ENCODE measurements at regions not wholly inside any gene's neighbourhood (a gene's known extent, or its start where the extent isn't known, plus 50 kb on each side); places are given as distances from the start of the nearest gene placed in this dataset.

DNA sequence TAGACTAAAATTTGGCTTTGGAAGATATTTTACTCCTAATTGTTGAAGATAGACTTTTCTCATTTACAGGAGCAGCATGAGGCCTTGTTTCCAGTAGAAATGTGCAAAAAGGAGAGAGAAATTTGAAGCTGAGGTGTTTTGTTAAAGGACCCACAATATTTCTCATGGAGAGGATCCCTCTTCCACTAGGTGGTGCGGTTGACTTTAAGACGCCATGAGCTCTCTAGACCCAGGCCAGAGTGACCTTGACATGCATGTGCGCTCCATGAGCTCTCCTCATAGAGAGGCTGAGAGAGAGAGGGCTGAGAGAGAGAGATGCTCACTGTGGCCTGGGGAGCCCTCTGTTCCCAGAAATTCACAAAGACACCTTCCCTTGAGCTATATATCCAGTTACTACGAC, 861.2 kb upstream of the EYS start:
- no peak overlapping the region for H3K18ac ChIP-seq (ENCODE audit: low read length)
- H3K4me2 ChIP-seq (ENCODE audit: insufficient read depth, low read length, poor library complexity, severe bottlenecking): no peak overlapping the region
- no peak overlapping the region for H2BK120ac ChIP-seq (ENCODE audit: low read depth, low read length)
- H3K36me3 ChIP-seq (replicated peaks in 1 of 2; ENCODE audit: control insufficient read depth in 2 of 2, insufficient read depth in 2 of 2, low read length in 2 of 2): no peaks in the 10 kb centered on the region
- H3K27me3 ChIP-seq (ENCODE audit: control insufficient read depth in 3 of 3, insufficient read depth in 3 of 3, low read depth in 1 of 3, low read length in 3 of 3): no peaks in the 10 kb centered on the region
- no peaks in the 10 kb centered on the region for H3K9me3 ChIP-seq (replicated peaks in 1 of 2; ENCODE audit: control insufficient read depth in 2 of 2, insufficient read depth in 1 of 2, low read depth in 1 of 2, low read length in 2 of 2)
- no peak overlapping the region for H3K14ac ChIP-seq (ENCODE audit: low read length)
- H2AK5ac ChIP-seq (ENCODE audit: low read depth, low read length): no peak overlapping the region
- no peak overlapping the region for H3K4me3 ChIP-seq (ENCODE audit: low read length in 2 of 2)
- H3K4me1 ChIP-seq (ENCODE audit: control insufficient read depth in 2 of 2, insufficient read depth in 1 of 2, low read depth in 1 of 2, low read length in 2 of 2): no peaks in the 10 kb centered on the region
- H2BK12ac ChIP-seq (ENCODE audit: low read length): no peak overlapping the region
- no peak overlapping the region for H2BK15ac ChIP-seq (ENCODE audit: low read length)
- no peak overlapping the region for H3K4ac ChIP-seq (ENCODE audit: low read length)
- H4K8ac ChIP-seq (ENCODE audit: low read depth, low read length): no peak overlapping the region
- no peak overlapping the region for H3K23ac ChIP-seq (ENCODE audit: low read depth, low read length, poor library complexity)
- H4K91ac ChIP-seq (ENCODE audit: low read depth, low read length, poor library complexity): no peak overlapping the region
- no peak overlapping the region for H3K9ac ChIP-seq (ENCODE audit: low read depth, low read length, poor library complexity)
- DNase-seq (ENCODE audit: low spot score): no peak
- no peak overlapping the region for H2BK5ac ChIP-seq (ENCODE audit: low read length)
- H2AFZ ChIP-seq (ENCODE audit: low read length): no peak overlapping the region
- no peaks in the 10 kb centered on the region for H3K79me1 ChIP-seq (ENCODE audit: low read depth, low read length)
- H3K27ac ChIP-seq (replicated peaks; ENCODE audit: low read length): no peak overlapping the region
- no CpG with 5 or more reads among the region's 4 CpGs for whole genome bisulfite sequencing, 2 donors (ENCODE audit: extremely low coverage in 2 of 2, insufficient read length in 2 of 2, insufficient replicate concordance in 1 of 2)

- no peak overlapping the region for H2BK15ac ChIP-seq (ENCODE audit: low read length)
- WGBS, 2 donors (ENCODE audit: extremely low coverage in 2 of 2, insufficient read length in 2 of 2, insufficient replicate concordance in 1 of 2): no CpG with 5 or more reads among the region's 6 CpGs
- H3K14ac ChIP-seq (ENCODE audit: low read length): no peak overlapping the region
- no peak for DNase-seq (ENCODE audit: low spot score)
- no peaks in the 10 kb centered on the region for H3K36me3 ChIP-seq (replicated peaks in 1 of 2; ENCODE audit: control insufficient read depth in 2 of 2, insufficient read depth in 2 of 2, low read length in 2 of 2)
- no peak overlapping the region for H2AFZ ChIP-seq (ENCODE audit: low read length)
- H3K4me3 ChIP-seq (ENCODE audit: low read length in 2 of 2): no peak overlapping the region
- no peaks in the 10 kb centered on the region for H3K79me1 ChIP-seq (ENCODE audit: low read depth, low read length)
- H2BK120ac ChIP-seq (ENCODE audit: low read depth, low read length): no peak overlapping the region
- H3K18ac ChIP-seq (ENCODE audit: low read length): no peak overlapping the region
- H3K9me3 ChIP-seq (replicated peaks in 1 of 2; ENCODE audit: control insufficient read depth in 2 of 2, insufficient read depth in 1 of 2, low read depth in 1 of 2, low read length in 2 of 2): peaks cover 0 to 3% of the 10 kb centered on the region in 2 donors
- no peak overlapping the region for H2BK5ac ChIP-seq (ENCODE audit: low read length)
- H3K4me2 ChIP-seq (ENCODE audit: insufficient read depth, low read length, poor library complexity, severe bottlenecking): no peak overlapping the region
- H3K23ac ChIP-seq (ENCODE audit: low read depth, low read length, poor library complexity): no peak overlapping the region
- H3K9ac ChIP-seq (ENCODE audit: low read depth, low read length, poor library complexity): no peak overlapping the region
- no peaks in the 10 kb centered on the region for H3K4me1 ChIP-seq (ENCODE audit: control insufficient read depth in 2 of 2, insufficient read depth in 1 of 2, low read depth in 1 of 2, low read length in 2 of 2)
- H3K27me3 ChIP-seq (ENCODE audit: control insufficient read depth in 3 of 3, insufficient read depth in 3 of 3, low read depth in 1 of 3, low read length in 3 of 3): no peaks in the 10 kb centered on the region
- H4K8ac ChIP-seq (ENCODE audit: low read depth, low read length): no peak overlapping the region
- H2AK5ac ChIP-seq (ENCODE audit: low read depth, low read length): no peak overlapping the region
- H3K27ac ChIP-seq (replicated peaks; ENCODE audit: low read length): no peak overlapping the region
- no peak overlapping the region for H3K4ac ChIP-seq (ENCODE audit: low read length)
- H4K91ac ChIP-seq (ENCODE audit: low read depth, low read length, poor library complexity): no peak overlapping the region
- no peak overlapping the region for H2BK12ac ChIP-seq (ENCODE audit: low read length)
Measured at GRCh38 chr6:66561479-66561878, 854.5 kb upstream of the EYS start.

DNA sequence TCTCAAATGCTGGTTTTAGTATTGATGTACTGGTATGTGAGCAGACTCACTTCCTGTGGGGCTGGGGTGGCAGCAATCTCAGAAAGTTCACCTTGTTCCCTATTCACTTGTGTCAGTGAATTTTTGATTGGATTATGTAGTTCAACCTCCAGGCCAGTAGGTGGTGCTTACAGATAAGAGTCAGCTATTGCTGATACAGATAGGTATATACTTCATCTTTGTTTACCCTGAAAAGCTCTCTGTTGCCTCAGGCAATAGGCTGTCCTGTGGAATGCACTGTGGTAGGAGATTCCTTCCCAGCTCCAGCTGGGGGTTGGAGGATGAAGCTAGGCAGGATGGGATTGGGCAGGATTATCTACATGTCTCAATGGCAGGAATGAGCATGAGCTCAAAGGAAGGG, 851.2 kb upstream of the EYS start:
- Histone ChIP-seq H3K4me3 (ENCODE audit: low read length in 2 of 2) (no peak overlapping the region), H3K9me3 (replicated peaks in 1 of 2; ENCODE audit: control insufficient read depth in 2 of 2, insufficient read depth in 1 of 2, low read depth in 1 of 2, low read length in 2 of 2) (peaks cover 0 to 11% of the 10 kb centered on the region in 2 donors), H3K9ac (ENCODE audit: low read depth, low read length, poor library complexity) (no peak overlapping the region), H3K27ac (replicated peaks; ENCODE audit: low read length) (no peak overlapping the region), H3K23ac (ENCODE audit: low read depth, low read length, poor library complexity) (no peak overlapping the region), H3K27me3 (ENCODE audit: control insufficient read depth in 3 of 3, insufficient read depth in 3 of 3, low read depth in 1 of 3, low read length in 3 of 3) (no peaks in the 10 kb centered on the region), H2AK5ac (ENCODE audit: low read depth, low read length) (no peak overlapping the region), H3K4ac (ENCODE audit: low read length) (no peak overlapping the region), H2BK120ac (ENCODE audit: low read depth, low read length) (no peak overlapping the region), H3K14ac (ENCODE audit: low read length) (no peak overlapping the region), H2AFZ (ENCODE audit: low read length) (peak overlapping the region; percentile 36), H3K18ac (ENCODE audit: low read length) (no peak overlapping the region), H3K4me2 (ENCODE audit: insufficient read depth, low read length, poor library complexity, severe bottlenecking) (no peak overlapping the region), H2BK15ac (ENCODE audit: low read length) (no peak overlapping the region), H3K36me3 (replicated peaks in 1 of 2; ENCODE audit: control insufficient read depth in 2 of 2, insufficient read depth in 2 of 2, low read length in 2 of 2) (no peaks in the 10 kb centered on the region), H3K4me1 (ENCODE audit: control insufficient read depth in 2 of 2, insufficient read depth in 1 of 2, low read depth in 1 of 2, low read length in 2 of 2) (no peaks in the 10 kb centered on the region), H3K79me1 (ENCODE audit: low read depth, low read length) (no peaks in the 10 kb centered on the region), H2BK12ac (ENCODE audit: low read length) (no peak overlapping the region), H4K8ac (ENCODE audit: low read depth, low read length) (no peak overlapping the region), H4K91ac (ENCODE audit: low read depth, low read length, poor library complexity) (no peak overlapping the region), H2BK5ac (ENCODE audit: low read length) (no peak overlapping the region)
- no peak for DNase-seq (ENCODE audit: low spot score)

GRCh38 chr6:66556936-66557335, 849.9 kb upstream of the EYS start:
- Histone ChIP-seq H3K4ac (ENCODE audit: low read length) (no peak overlapping the region), H2BK120ac (ENCODE audit: low read depth, low read length) (no peak overlapping the region), H2AFZ (ENCODE audit: low read length) (no peak overlapping the region), H2AK5ac (ENCODE audit: low read depth, low read length) (no peak overlapping the region), H2BK12ac (ENCODE audit: low read length) (no peak overlapping the region), H2BK5ac (ENCODE audit: low read length) (no peak overlapping the region), H3K4me2 (ENCODE audit: insufficient read depth, low read length, poor library complexity, severe bottlenecking) (no peak overlapping the region), H3K4me3 (ENCODE audit: low read length in 2 of 2) (no peak overlapping the region), H4K8ac (ENCODE audit: low read depth, low read length) (no peak overlapping the region), H4K91ac (ENCODE audit: low read depth, low read length, poor library complexity) (no peak overlapping the region), H3K9me3 (replicated peaks in 1 of 2; ENCODE audit: control insufficient read depth in 2 of 2, insufficient read depth in 1 of 2, low read depth in 1 of 2, low read length in 2 of 2) (peaks cover 0 to 11% of the 10 kb centered on the region in 2 donors), H3K27ac (replicated peaks; ENCODE audit: low read length) (no peak overlapping the region), H3K79me1 (ENCODE audit: low read depth, low read length) (no peaks in the 10 kb centered on the region), H3K36me3 (replicated peaks in 1 of 2; ENCODE audit: control insufficient read depth in 2 of 2, insufficient read depth in 2 of 2, low read length in 2 of 2) (no peaks in the 10 kb centered on the region), H3K14ac (ENCODE audit: low read length) (no peak overlapping the region), H3K27me3 (ENCODE audit: control insufficient read depth in 3 of 3, insufficient read depth in 3 of 3, low read depth in 1 of 3, low read length in 3 of 3) (no peaks in the 10 kb centered on the region), H3K18ac (ENCODE audit: low read length) (no peak overlapping the region), H3K23ac (ENCODE audit: low read depth, low read length, poor library complexity) (no peak overlapping the region), H3K9ac (ENCODE audit: low read depth, low read length, poor library complexity) (no peak overlapping the region), H2BK15ac (ENCODE audit: low read length) (no peak overlapping the region), H3K4me1 (ENCODE audit: control insufficient read depth in 2 of 2, insufficient read depth in 1 of 2, low read depth in 1 of 2, low read length in 2 of 2) (no peaks in the 10 kb centered on the region)
- no CpG with 5 or more reads among the region's 1 CpG for WGBS, 2 donors (ENCODE audit: extremely low coverage in 2 of 2, insufficient read length in 2 of 2, insufficient replicate concordance in 1 of 2)
- no peak for DNase-seq (ENCODE audit: low spot score)

All from neuronal stem cell (in vitro differentiated cells).